HG03139 (cell line): ENCODE measurements at regions not wholly inside any gene's neighbourhood (a gene's known extent, or its start where the extent isn't known, plus 50 kb on each side); places are given as distances from the start of the nearest gene placed in this dataset.

Experiments used
- ATAC-seq: cut with Tn5 transposase; IDR thresholded peaks from one replicate; pipeline ENCODE4 v1.9.1; 2021; ENCODE audit not compliant: unreplicated experiment

DNA sequence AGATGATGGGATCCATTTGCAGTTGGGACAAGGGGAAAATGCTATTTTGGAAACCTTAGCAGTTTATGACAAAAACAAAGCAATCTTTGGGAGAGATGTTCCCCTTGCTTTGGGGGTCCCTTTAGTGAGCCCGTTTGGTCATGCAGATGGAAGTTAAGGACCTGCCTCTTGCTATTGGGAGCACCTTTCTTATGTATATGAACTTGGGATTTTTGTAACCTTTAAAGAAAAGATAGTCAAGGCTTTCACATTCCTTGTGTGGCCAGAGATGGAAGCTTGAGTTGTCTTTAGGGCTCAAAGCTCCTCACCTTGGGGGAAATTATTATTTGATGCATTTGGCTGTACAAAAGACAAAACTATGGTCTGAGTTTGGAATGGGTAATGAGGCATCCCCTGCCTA is 179.0 kb upstream of the PLPP4 start:
- ATAC-seq = no peak

DNA sequence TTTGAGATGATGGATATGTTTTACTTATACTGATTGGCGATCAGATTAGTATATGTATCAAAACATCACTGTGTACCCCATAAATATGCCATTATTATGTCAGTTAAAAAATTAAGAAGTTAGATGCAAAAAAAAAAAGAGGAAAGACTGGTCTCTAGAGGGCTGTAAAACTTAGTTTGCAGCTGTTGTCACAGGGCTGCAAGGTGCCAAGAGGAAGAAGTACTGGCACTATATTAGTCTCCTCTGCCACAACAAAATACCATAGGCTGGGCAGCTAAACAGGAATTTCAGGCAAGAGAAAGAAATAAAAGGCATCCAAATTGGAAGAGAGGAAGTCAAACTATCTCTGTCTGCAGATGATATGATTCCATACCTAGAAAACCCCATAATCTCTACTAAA is 177.8 kb upstream of the PLPP4 start:
- no peak for ATAC-seq

DNA sequence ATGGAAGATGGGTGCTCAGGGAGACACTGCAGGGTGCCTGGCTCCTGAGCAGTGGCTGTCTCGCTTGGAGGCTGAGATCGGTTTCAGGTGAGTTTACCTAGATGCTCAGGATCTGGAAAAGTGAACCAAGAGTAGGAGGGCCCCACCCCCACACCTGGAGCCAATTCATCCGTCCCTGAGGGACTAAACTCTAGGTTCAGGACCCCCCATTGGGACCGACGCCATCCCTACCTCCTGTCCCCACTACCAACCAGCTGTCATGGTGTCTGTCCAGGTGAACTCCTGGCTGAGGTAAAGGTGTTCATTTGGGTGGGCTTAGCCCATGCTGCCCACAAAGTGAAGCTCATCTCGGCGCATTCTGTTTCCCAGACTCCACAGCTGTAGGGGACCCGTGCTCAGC is 174.6 kb upstream of the PLPP4 start:
- ATAC-seq = no peak

DNA sequence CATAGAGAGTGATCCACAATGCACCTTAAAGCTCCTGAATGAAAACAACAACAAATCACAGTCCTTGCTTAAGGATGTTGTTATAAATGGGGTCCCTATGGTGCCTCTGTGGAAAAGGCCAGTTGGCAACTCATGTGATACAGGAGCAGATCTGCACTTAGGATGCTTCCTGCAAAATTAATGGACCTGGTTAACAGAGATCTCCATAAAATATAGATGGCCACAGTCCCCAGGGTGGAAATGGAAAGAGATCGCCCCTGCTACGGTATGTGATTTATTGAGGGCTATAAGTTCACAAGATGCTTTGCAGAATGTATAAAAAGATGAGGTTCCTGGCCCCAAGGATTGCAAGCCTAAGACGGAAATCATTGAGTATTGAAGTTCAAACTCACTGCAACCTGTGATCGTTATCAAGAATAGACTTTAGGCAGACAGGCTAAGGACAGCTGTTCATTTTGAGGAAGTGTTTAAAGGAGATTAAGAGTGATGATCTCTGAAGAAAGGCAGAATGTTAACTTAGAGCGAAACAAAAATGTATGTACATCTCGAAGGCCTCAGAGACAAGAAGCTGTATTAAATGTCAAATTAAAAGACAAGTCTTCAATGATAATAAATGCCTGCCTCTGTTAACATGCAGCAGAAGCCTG is 174.1 kb upstream of the PLPP4 start:
- no peak for ATAC-seq

DNA sequence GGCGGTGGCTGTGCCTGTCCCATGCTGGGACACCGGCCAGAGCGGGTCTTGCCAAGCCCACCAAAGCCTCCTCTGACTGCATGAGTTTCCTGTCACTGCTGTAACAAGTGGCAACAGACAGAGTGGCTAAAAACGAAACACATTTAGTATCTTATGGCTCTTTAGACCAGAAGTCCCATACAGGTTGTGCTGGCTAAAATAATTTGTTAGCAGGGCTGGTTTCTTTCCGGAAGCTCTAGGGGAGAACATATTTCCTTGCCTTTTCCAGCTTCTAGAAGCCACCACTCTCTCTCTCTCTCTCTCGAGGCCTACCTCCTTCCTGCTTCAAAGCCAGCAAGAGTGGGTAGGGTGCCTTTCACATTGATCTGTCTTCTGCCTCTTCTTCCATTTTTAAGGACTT is 171.6 kb upstream of the PLPP4 start:
- no peak for ATAC-seq

DNA sequence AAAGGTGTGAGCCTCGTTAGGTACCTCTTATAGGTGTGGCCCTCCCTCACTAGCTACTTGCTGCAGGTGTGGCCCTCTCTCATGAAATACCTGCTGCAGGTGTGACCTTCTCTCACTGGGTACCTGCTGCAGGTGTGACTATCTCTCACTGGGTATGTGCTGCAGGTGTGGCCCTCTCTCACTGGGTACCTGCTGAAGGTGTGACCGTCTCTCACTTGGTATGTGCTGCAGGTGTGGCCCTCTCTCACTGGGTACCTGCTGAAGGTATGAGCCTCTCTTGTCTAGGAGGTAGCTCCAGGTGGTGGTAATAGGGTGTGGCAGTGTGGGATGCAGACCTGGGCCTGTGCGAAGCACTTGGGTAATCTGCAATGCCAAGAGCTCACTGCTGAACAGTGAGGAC is 170.7 kb upstream of the PLPP4 start:
- no peak for ATAC-seq

DNA sequence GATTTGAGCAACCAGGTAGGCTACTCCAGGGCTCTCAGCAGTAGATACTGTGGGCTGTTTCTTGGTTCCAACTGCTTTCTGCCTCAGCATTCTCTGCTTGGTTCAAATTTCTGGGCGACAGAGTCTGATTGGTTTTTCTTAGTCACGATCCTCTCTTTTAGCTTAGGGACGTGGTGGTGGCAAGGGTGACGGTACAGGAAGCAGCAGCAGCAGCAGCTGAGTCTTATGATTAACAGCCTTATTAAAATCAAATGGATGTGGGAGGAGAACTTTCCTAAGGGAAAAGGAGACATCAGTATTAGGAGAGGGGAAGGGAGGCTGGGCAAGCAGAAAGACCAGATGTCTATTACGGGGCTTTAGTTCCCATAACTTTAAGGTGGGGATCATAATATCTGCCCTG is 156.5 kb upstream of the PLPP4 start:
- ATAC-seq = no peak

DNA sequence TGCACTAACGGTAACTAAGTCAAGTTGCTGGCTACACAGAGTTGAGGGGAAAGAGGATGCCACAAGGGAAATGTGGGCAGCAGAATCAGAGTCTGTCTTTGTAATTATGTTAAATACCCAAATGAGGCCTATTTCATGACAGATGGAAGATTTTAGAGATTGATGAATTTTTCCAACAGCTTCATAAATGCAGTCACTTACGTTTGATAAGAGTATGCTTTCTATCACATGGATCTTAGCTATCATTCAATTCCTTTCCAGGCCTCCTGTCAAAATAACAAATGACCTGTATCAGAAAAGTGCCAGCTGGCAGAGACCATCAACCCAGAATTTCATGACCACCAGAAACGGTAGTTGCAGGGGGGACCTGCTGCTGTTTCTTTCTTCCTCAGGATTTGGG is 148.4 kb upstream of the PLPP4 start:
- ATAC-seq = no peak

DNA sequence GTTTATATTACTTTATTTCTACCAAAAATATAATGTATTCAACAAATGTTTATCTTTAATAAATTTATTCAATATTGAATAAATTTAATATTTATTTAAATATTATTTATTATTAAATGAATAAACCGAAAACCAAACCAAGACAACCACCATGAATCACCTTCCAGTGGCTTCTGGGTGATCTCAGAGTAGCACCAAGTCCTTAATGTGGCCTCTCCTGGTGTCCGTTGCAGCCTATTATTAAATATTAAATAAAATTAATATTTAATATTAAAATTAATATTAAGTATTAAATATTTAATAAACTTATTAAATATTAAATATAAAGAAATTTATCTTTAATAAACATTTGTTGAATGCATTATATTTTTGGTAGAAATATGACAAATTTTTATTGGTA is 143.3 kb upstream of the PLPP4 start:
- no peak for ATAC-seq

DNA sequence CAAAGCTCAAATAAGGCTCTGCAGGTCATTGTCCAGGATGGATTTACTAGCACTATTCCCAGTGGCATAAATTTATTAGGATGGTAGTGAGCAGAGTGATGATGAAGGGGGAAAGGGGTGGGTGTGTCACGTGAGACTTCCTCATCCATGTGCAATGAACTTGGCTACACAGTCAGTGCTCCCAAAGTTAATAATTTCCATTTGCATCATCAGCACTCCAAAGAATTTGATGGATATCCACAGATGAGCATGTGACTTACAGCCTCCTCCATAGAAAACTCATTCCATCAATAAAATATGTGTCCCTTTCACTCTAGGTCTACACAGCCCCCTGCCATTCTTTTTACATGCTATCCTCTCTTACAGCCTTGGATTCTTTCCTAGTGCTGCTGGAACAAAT is 142.6 kb upstream of the PLPP4 start:
- ATAC-seq = no peak

DNA sequence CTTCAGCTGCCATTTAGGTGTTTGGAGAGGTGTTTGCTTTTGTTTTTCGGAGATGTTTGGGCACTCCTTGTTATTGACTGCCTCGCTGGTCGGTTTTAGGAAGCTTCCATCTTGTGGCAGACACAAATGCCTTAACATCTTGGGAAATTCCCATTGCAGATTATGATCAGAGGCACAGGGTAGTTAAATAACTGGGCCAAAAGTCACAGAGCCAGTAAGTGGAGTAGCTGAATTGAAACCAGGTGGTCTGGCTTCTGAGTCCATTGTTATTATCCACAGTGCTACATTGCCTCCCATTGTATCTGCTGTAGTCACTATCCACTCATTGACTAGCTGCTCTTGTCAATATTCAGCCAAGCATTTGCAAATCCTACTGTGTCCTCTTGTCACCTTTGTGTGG is 138.2 kb upstream of the PLPP4 start:
- ATAC-seq = no peak

DNA sequence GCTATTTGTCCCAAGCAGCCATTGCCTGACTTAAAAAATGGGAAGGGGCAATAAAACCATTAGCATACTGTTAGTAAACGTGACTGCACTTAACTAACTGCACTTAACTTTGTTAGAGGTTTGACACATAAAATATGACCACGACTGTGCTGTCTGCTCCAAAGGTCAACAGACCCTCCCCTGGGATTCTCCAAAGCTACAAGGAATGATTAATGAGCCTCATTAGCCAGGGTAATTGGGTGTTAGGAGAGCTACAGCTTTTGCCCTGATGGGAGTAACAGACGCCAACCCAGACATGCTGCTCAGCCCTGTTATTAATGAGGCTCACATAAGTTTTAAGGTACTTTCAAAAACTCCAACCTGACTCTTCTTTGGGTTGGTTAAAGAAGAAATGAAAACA is 129.4 kb upstream of the PLPP4 start:
- ATAC-seq = no peak

DNA sequence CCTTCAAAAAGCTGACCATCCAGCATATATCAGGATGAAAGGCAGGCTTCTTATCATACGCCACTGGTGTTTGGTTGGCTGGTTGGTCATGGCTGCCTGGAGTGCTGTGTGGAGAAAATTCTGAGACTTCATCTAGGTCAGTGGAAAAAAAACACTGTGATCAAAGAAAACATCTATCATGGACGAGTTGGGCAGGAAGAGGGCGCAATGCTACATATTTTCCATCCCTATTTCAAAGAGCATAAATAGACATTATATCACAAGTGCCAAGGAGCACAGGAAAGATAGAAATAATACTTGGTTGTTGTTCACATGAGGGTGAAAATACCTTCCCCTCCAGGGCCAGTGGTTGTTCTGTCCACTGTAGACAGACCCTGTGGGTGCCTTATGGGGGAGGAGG is 128.4 kb upstream of the PLPP4 start:
- ATAC-seq = no peak

DNA sequence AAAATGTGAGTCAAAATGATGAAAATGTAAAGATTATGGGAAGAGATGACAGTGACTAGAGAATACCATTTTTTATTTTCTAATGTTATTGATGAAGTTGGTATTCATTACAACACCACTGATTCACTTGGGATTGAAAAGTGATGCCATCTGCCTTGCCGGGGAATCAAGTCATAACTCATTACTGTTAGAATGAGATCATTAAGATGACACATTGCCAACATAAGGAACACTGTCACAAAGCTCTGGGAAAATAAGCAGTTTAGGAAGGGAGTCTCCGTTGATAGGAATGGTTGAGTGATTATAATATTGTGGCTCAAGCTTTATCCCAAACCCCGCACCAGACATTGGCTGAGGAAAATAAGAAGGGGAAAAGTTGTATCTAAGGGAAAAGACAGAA is 121.5 kb upstream of the PLPP4 start:
- no peak for ATAC-seq

DNA sequence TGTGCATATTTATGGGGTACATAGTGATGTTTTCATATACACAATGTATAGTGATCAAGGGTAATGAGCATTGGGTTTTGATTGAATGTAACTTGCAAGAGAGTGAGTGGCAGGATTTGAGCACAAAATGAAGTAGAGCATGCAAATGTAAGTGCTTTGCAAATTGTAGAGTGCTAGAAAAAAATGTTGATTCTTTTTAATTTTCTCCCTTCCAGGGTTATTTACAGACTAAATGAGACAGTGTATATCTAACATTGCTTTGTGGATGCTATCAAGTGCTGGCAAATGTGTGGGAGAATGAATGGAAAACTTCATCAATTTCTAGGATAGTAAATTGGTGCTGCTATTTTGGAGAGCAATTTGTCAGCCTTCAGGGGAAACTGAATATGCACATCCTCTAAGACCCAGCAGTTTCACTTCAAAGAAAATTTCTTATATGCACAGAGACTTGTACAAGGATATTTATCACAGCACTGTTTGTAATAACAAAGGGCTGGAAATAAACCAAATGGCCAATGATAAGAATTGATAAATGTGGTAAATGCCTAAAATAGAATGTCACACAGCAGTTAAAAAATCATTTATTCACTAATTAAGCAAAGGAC is 120.6 kb upstream of the PLPP4 start:
- ATAC-seq = no peak

DNA sequence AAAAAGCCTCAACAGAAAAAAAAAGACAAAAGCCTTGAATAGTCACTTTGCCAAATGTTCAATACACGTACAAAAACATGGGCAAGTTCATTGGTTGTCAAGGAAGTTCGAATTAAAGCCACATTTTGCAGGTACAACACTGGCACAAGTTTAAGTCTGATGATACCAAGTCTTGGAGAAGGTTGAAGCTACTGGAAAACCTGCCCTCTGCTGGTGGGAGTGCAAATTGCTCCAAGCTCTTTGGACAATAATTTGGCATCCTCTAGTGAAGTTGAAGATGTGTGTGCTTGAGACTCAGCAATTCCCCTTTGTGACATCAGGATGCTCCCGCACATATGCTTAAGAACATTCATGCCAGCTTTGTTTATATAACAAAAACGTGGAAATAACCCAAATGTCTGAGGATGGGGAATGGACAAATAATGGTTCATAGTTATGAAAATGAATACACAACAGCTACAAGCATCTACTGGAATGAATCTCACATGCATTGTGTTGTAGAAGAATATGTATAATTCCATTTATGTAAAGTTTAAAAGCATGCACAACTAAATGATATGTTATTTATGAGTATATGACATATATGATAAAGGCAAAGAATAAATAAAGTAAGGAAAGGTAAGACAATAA is 120.0 kb upstream of the PLPP4 start:
- ATAC-seq = no peak

DNA sequence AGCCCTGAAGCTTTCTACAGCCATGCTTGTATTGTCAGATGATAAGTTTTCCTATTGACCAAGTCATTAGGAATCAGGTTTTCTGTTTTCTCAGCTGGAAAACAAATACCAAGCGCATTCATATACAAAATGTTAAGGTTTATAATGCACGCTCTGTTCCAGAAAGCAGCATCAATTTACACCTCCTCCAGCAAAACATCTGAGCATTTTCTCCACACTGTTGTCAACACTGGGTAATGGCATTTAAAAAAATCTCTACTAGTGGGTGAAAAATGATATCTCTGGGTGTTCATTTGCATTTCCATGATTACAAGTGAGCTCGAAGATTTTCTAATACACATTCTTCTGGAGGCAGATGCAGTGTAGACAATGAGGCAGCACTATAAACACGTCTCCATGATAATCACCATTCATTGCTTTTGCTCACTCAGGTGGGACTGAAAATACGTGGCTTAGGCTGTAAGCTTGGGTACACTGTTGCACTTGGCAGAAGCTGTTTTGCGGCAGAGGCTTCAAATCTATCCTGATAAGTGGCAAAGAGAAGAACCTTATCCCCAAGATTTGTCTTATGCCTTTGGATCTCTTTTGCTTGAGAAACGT is 114.8 kb upstream of the PLPP4 start:
- ATAC-seq = no peak

DNA sequence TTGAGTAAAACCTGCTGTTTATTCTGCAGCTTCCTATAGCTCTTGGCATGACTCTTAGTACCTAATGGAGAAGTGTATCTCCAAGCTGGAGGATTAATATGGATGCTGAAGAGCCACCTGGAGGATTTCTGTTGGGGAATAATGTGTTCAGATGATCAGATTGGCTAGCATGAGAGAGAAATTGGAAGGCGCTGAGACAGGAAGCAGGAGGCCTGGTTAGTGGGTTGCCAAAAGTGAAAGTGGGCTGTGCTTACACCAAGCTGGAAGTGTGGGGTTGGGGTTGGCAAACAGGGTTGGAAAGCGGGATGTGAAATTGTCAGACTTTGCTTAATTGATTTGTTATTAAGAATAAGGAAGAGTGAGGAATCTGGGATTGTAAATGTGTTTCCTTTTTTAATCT is 111.8 kb upstream of the PLPP4 start:
- no peak for ATAC-seq

DNA sequence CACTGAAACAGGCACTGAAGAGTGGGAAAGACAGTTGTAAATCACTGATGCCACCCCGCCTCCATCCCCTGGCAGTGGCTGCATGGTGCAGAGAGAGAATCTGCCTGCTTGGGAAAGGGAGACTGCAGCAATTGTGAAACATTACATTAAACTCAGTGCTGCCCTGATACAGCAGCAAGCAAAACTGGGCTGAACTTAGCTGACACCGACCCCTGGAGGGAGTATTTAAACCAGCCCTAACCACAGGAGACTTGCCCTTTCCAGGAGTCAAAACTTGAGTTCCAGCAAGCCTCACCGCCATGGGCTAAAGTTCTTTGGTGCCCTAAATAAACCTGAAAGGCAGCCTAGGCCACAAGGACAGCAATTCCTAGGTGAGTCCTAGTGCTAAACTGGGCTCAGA is 109.4 kb upstream of the PLPP4 start:
- ATAC-seq = no peak

DNA sequence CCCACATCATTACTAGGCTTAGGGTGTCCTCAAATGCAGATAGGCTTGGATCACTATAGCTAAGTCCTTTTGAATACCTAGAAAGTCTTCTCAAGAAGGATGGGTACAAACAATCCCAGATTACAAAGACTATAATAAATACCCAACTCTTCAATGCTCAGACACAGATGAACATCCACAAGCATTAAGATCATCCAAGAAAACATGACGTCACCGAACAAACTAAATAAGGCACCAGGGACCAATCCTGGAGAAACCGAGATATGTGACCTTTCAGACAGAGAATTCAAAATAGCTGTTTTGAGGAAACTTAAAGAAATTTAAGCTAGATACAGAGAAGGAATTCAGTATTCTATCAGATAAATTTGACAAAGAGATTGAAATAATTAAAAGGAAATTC is 108.0 kb upstream of the PLPP4 start:
- no peak for ATAC-seq

DNA sequence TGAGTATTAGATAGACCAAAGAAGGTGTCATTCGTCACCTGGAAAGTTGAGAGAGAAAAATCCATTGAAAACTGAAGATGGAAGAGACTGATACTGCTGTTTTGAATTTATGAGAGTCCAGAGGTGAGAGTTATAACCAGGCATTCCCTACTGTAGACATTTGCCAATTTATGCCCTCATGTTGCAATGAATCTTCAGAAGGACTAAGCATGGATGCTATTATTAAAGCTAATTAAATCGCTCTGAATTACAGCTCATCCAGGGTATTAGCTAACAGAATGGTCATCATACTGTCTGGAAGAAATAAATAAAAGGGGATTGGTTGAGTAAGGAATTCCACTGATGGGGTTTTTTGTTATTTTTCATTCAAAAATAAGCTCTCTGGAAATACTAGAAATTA is 101.6 kb upstream of the PLPP4 start:
- ATAC-seq = no peak

DNA sequence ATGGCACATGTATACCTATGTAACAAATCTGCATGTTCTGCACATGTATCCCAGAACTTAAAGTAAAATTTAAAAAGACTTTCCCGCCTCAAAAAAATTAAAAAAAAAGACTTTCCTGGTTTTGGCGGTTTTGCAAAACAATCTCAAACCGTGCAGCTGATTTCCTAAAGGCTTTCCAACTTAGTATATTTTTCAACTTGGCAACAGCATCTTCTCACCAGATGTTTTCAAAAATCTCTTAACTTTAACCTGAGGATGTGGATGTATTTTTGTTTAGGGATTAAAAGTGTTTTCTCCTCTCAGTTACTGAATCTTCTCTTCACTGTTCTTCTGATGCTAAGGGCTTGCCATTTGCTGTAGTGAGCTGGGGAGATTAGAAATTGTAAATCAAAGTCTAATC is 96.5 kb upstream of the PLPP4 start:
- no peak for ATAC-seq

DNA sequence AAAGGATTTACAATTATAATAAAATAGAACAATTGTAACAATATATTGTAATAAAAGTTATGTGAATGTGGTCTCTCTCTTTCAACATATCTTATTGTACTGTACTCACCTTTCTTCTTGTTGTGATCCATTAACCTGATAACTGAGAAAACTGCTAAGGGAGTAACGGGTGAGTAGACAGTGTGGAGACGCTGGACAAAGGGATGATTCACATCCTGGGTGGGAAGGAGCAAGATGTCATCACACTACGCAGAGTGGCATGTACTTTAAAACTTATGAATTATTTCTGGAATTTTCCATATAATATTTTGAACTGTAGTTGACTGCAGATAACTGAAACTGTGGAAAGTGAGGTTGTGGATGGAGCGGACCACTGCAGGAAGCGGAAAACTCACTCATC is 91.2 kb upstream of the PLPP4 start:
- no peak for ATAC-seq
